Lung (tissue), 11 donors: ENCODE measurements at regions not wholly inside any gene's neighbourhood (a gene's known extent, or its start where the extent isn't known, plus 50 kb on each side); places are given as distances from the start of the nearest gene placed in this dataset.
A peak's percentile ranks its signal among the peaks of the same experiment; 100 is the strongest.

Experiments used
- ATAC-seq: fragments of 200-7000 bp; cut with Tn5 transposase; one replicate; pipeline ENCODE4 v1.9.1; 2020; ENCODE audit warnings: moderate number of reproducible peaks; ENCODE audit not compliant: insufficient read depth, low FRiP score
- DNase-seq, 3 donors: peaks; one replicate each; pipeline ENCODE4 v3.0.0-alpha.2; 2013 to 2017
- H3K27ac ChIP-seq, 2 donors: one replicate each; pipeline ENCODE4 v1.5.1; 2013; ENCODE audit warnings: mild to moderate bottlenecking in 2 of 2, moderate library complexity in 2 of 2, control low read depth in 1 of 2, inconsistent platforms in 1 of 2, low read depth in 1 of 2, low read length in 1 of 2
- H3K27me3 ChIP-seq, 3 donors: one replicate each; pipeline ENCODE4 v1.5.1; 2013; ENCODE audit warnings: low read length in 2 of 3; ENCODE audit not compliant: control insufficient read depth in 3 of 3, insufficient read depth in 3 of 3
- H3K36me3 ChIP-seq, 4 donors: one replicate each; pipeline ENCODE4 v1.5.1; 2013; ENCODE audit warnings: low read length in 4 of 4, mild to moderate bottlenecking in 1 of 4, moderate library complexity in 1 of 4; ENCODE audit not compliant: control insufficient read depth in 4 of 4, insufficient read depth in 4 of 4
- H3K4me1 ChIP-seq, 5 donors: one replicate each; pipeline ENCODE4 v1.5.1; 2013; ENCODE audit warnings: low read length in 5 of 5, mild to moderate bottlenecking in 2 of 5, moderate library complexity in 1 of 5; ENCODE audit not compliant: control insufficient read depth in 5 of 5, insufficient read depth in 5 of 5
- H3K4me3 ChIP-seq: one replicate; pipeline ENCODE4 v1.5.1; 2013; ENCODE audit warnings: mild to moderate bottlenecking, control low read depth, moderate library complexity
- H3K9ac ChIP-seq, 2 donors: one replicate each; pipeline ENCODE4 v1.5.1; 2013; ENCODE audit warnings: low read length in 2 of 2, control low read depth in 1 of 2; ENCODE audit not compliant: insufficient read depth in 1 of 2
- H3K9me3 ChIP-seq, 4 donors: one replicate each; pipeline ENCODE4 v1.5.1; 2013; ENCODE audit warnings: low read length in 3 of 4, mild to moderate bottlenecking in 1 of 4, moderate library complexity in 1 of 4; ENCODE audit not compliant: control insufficient read depth in 4 of 4, insufficient read depth in 3 of 4
- WGBS, 2 donors: extraction: QIAGEN DNeasy Blood & Tissue Kit; methylation state at CpG; one replicate each; pipeline ENCODE4 v1.1.7; 2013; 5-methylcytosine and 5-hydroxymethylcytosine counted together
- TF ChIP-seq, protein P1 (sequence below): IDR thresholded peaks from 2 replicates; pipeline ENCODE4 v1.5.1; 2012; ENCODE audit warnings: mild to moderate bottlenecking; ENCODE audit errors: control extremely low read depth, extremely low read depth
- donor health status: control.
- donor health status: control.
- donor health status: Bipolar disorder and iron deficiency.
- donor health status: healthy.
- donor health status: DM: yes; HTN: yes; CAD: no.

DNA sequence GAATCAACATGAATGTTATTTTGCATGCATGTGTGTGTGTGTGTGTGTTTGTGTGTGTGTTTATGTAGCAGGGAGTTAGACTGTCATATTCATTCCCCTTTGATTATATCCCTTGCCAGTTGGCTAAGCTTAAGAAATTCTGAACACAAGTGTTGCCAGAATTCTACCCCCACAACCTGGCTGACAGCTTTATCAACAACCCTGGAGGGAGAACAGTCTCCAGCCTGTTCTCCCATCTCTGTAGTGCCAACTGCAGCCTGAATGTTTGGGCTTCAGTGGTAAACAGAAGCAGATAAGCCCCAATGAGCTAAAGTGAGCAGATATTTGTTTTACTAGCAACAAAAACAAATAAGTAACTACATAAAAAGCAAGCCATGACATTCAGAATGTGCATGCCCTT is 162.6 kb upstream of the ABI3BP start:
- no peak overlapping the region for H3K4me3 ChIP-seq
- H3K27ac ChIP-seq: no peak overlapping the region
- no peaks in the 10 kb centered on the region for H3K27me3 ChIP-seq
- no peak overlapping the region for H3K9ac ChIP-seq
- peak; percentile 74 to 91 (median 86) for DNase-seq
- TF ChIP-seq, protein P1, sequence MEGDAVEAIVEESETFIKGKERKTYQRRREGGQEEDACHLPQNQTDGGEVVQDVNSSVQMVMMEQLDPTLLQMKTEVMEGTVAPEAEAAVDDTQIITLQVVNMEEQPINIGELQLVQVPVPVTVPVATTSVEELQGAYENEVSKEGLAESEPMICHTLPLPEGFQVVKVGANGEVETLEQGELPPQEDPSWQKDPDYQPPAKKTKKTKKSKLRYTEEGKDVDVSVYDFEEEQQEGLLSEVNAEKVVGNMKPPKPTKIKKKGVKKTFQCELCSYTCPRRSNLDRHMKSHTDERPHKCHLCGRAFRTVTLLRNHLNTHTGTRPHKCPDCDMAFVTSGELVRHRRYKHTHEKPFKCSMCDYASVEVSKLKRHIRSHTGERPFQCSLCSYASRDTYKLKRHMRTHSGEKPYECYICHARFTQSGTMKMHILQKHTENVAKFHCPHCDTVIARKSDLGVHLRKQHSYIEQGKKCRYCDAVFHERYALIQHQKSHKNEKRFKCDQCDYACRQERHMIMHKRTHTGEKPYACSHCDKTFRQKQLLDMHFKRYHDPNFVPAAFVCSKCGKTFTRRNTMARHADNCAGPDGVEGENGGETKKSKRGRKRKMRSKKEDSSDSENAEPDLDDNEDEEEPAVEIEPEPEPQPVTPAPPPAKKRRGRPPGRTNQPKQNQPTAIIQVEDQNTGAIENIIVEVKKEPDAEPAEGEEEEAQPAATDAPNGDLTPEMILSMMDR: no peak
- peaks cover 0 to 2% (median 0%) of the 10 kb centered on the region in 4 donors for H3K9me3 ChIP-seq
- no peak for ATAC-seq
- peaks cover 0 to 9% (median 5%) of the 10 kb centered on the region in 5 donors for H3K4me1 ChIP-seq
- no peaks in the 10 kb centered on the region for H3K36me3 ChIP-seq

DNA sequence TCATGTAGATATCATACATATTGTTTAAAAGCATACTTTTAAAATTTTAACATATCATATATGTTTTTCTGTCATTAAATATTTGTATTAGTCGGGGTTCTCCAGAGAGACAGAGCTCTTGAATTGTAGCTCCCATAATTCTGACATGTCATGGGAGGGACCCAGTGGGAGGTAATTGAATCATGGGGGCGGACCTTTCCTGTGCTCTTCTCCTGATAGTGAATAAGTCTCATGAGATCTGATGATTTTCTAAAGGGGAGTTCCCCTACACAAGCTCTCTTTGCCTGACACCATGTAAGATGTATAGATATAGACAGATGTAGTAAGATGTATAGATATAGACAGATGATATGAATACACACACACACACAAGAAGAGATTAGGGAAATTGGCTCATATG is 161.2 kb upstream of the ABI3BP start:
- no peaks in the 10 kb centered on the region for H3K36me3 ChIP-seq
- DNase-seq: no peak

DNA sequence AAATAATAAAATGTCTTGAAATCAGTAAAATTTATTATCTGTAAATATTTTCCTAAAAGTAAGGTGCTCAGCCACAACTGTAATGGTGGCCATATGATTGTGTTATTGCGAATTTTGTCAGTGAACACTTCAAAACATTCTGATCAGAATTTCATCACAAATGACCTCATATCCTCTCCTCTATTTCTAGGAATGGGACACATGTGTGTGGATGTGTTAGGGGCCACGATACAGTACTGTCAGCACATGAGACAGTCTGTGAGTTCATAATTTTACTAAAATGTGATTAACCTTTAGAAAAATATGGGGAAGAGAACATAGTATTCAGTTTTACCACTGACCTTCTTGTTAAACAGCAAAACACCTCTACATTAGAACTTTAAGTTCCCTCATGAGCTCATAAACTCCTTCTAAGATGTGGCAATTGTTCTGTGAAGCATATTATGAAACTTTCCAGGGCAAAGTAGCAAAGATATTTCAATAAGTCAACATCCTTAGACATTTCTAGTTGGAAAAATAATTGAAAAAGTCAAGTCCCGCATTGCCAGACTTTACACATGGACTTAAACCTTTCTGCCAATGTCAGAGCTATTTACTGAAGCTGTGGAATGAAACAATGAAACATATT is 158.2 kb upstream of the ABI3BP start:
- H3K27ac ChIP-seq: no peak overlapping the region
- no peaks in the 10 kb centered on the region for H3K36me3 ChIP-seq
- H3K4me3 ChIP-seq: no peak overlapping the region
- H3K9ac ChIP-seq: no peak overlapping the region
- DNase-seq (no peak), ATAC-seq (no peak)
- H3K27me3 ChIP-seq: no peaks in the 10 kb centered on the region
- WGBS, 2 donors: 67 to 87% methylated on average over 3 of the region's 3 CpGs
- H3K4me1 ChIP-seq: peaks cover 0 to 7% (median 1%) of the 10 kb centered on the region in 5 donors
- TF ChIP-seq, protein P1: no peak
- H3K9me3 ChIP-seq: peaks cover 0 to 2% (median 0%) of the 10 kb centered on the region in 4 donors

More for the DNA sequence above, 161.2 kb upstream of the ABI3BP start:
- H3K27ac ChIP-seq: no peak overlapping the region
- TF ChIP-seq, protein P1: no peak
- WGBS, 2 donors: 91 to 93% methylated on average over 2 of the region's 2 CpGs
- no peaks in the 10 kb centered on the region for H3K27me3 ChIP-seq
- peaks cover 0 to 9% (median 1%) of the 10 kb centered on the region in 5 donors for H3K4me1 ChIP-seq
- ATAC-seq: no peak
- peaks cover 0 to 2% (median 0%) of the 10 kb centered on the region in 4 donors for H3K9me3 ChIP-seq
- H3K4me3 ChIP-seq: no peak overlapping the region
- no peak overlapping the region for H3K9ac ChIP-seq

DNA sequence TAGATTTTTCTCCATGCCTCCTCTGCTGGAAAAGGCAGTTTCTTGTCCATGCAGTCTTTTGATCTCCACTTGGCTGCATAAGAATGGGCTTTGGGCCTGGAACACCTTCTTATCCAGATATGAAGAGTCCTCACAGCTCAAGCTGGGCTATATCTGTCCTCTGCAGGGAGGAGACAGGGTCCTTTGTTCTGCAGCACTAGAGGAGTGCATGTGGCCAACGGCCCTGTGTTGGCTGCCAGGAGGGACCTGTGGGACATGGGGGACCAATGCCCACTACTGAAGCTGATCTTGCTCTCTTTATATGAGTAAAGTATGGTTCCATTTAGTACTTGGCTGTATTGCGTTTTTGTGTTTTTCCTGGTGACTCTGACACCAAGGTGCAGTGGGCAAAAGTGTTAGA is 157.3 kb upstream of the ABI3BP start:
- peaks cover 0 to 4% (median 0%) of the 10 kb centered on the region in 5 donors for H3K4me1 ChIP-seq
- WGBS, 2 donors: 79 to 89% methylated on average over 2 of the region's 2 CpGs
- H3K27ac ChIP-seq: no peak overlapping the region
- H3K9me3 ChIP-seq: peaks cover 0 to 2% (median 0%) of the 10 kb centered on the region in 4 donors
- no peak overlapping the region for H3K4me3 ChIP-seq
- H3K9ac ChIP-seq: no peak overlapping the region
- no peak for ATAC-seq
- H3K36me3 ChIP-seq: no peaks in the 10 kb centered on the region
- no peak for DNase-seq
- TF ChIP-seq, protein P1: no peak
- H3K27me3 ChIP-seq: no peaks in the 10 kb centered on the region
